ENCODE measurements at regions not wholly inside any gene's neighbourhood (a gene's known extent, or its start where the extent isn't known, plus 50 kb on each side); places are given as distances from the start of the nearest gene placed in this dataset.

GRCh38 chr13:100755891-100756290 is 81.3 kb upstream of the TMTC4 start:
- TF ChIP-seq CTCF (optimal IDR thresholded peaks at IDR 0.05 in 1 of 3, IDR thresholded peaks at IDR 0.05 in 1 of 3, conservative IDR thresholded peaks at IDR 0.05 in 1 of 3; ENCODE audit: extremely low read depth in 1 of 3, insufficient read depth in 2 of 3, low read length in 3 of 3) = no peak
- no peak for TF ChIP-seq EZH2 (IDR thresholded peaks at IDR 0.05; ENCODE audit: low read length)
